Right lung (tissue), 2 donors: ENCODE measurements at regions not wholly inside any gene's neighbourhood (a gene's known extent, or its start where the extent isn't known, plus 50 kb on each side); places are given as distances from the start of the nearest gene placed in this dataset.

Source experiments
- DNase-seq, 2 donors: peaks; one replicate each; pipeline ENCODE4 v3.0.0-alpha.2; 2013

GRCh38 chr7:84677117-84677732 lies 482.6 kb upstream of the SEMA3A start:
- no peak for DNase-seq

GRCh38 chr7:84675633-84676034 lies 481.0 kb upstream of the SEMA3A start:
- DNase-seq = no peak

GRCh38 chr7:84674236-84674913 lies 479.8 kb upstream of the SEMA3A start:
- DNase-seq = no peak

GRCh38 chr7:84669177-84669732 lies 474.7 kb upstream of the SEMA3A start:
- DNase-seq = no peak

- DNase-seq = no peak
Observed at GRCh38 chr7:84668116-84668515, 473.5 kb upstream of the SEMA3A start.

- DNase-seq = no peak
Observed at GRCh38 chr7:84666651-84667050, 472.1 kb upstream of the SEMA3A start.

- no peak for DNase-seq
Observed at GRCh38 chr7:84665339-84665738, 470.8 kb upstream of the SEMA3A start.

GRCh38 chr7:84664626-84665025 lies 470.0 kb upstream of the SEMA3A start:
- DNase-seq = no peak

GRCh38 chr7:84663224-84663623 lies 468.6 kb upstream of the SEMA3A start:
- no peak for DNase-seq

GRCh38 chr7:84658286-84658685 lies 463.7 kb upstream of the SEMA3A start:
- DNase-seq = no peak

GRCh38 chr7:84654273-84654672 lies 459.7 kb upstream of the SEMA3A start:
- DNase-seq = no peak

- peak in 1 of 2 donors; percentile 65 for DNase-seq
Observed at GRCh38 chr7:84651876-84652275, 457.3 kb upstream of the SEMA3A start.

GRCh38 chr7:84647797-84648757 lies 453.5 kb upstream of the SEMA3A start:
- DNase-seq = peak in 1 of 2 donors; percentile 38

- DNase-seq = no peak
Observed at GRCh38 chr7:84642611-84643010, 448.0 kb upstream of the SEMA3A start.

GRCh38 chr7:84640637-84641036 lies 446.0 kb upstream of the SEMA3A start:
- no peak for DNase-seq

GRCh38 chr7:84638339-84638697 lies 443.7 kb upstream of the SEMA3A start:
- DNase-seq = no peak

GRCh38 chr7:84637568-84638338 lies 443.2 kb upstream of the SEMA3A start:
- DNase-seq = peak; percentile 21 to 23

- DNase-seq = no peak
Observed at GRCh38 chr7:84631913-84632312, 437.3 kb upstream of the SEMA3A start.

- DNase-seq = no peak
Observed at GRCh38 chr7:84629640-84630318, 435.2 kb upstream of the SEMA3A start.

- no peak for DNase-seq
Observed at GRCh38 chr7:84629216-84629615, 434.6 kb upstream of the SEMA3A start.

GRCh38 chr7:84627250-84627649 lies 432.7 kb upstream of the SEMA3A start:
- DNase-seq = no peak
